MCF 10A (cell line): ENCODE measurements at regions not wholly inside any gene's neighbourhood (a gene's known extent, or its start where the extent isn't known, plus 50 kb on each side); places are given as distances from the start of the nearest gene placed in this dataset.
"Not testable (repeated sequence)": the region's sequence is repeated elsewhere in the genome, so short reads cannot be mapped to it uniquely, and the experiment has no call there.

Experiments used
- BruUV-seq: library from RNA; stranded (reverse); fragments of 400-500 nt; replicated peaks from 2 replicates; lab custom pipeline; 2021; lab: Mats Ljungman, UMichigan
- CTCF ChIA-PET: fragments of 300-600 bp; sonication (Branson Sonifier 250); formaldehyde crosslinking; extraction: SDS; loops from one replicate; lab custom pipeline; 2021; ENCODE audit warnings: antibody characterized with exemption, inconsistent platforms; lab: Yijun Ruan, JAX
- POLR2A ChIA-PET: fragments of 300-600, 350-650 bp; sonication (Branson Sonifier 250); formaldehyde crosslinking; extraction: SDS; loops from one replicate; lab custom pipeline; 2020; ENCODE audit warnings: antibody characterized with exemption, inconsistent platforms; lab: Yijun Ruan, JAX
- DNase-seq: peaks from one replicate; pipeline ENCODE4 v3.0.0-alpha.2; 2018; ENCODE audit not compliant: unreplicated experiment
- H3K27ac Mint-ChIP-seq: one replicate; pipeline ENCODE4 v1.8.0; 2022; ENCODE audit warnings: mild to moderate bottlenecking, low read depth, mixed read lengths; ENCODE audit not compliant: unreplicated experiment
- H3K27me3 Mint-ChIP-seq: one replicate; pipeline ENCODE4 v1.8.0; 2022; ENCODE audit warnings: mixed read lengths; ENCODE audit not compliant: insufficient read depth, unreplicated experiment
- H3K36me3 Mint-ChIP-seq: one replicate; pipeline ENCODE4 v1.8.0; 2022; ENCODE audit warnings: mild to moderate bottlenecking, moderate library complexity, mixed read lengths; ENCODE audit not compliant: insufficient read depth, unreplicated experiment
- H3K4me1 Mint-ChIP-seq: one replicate; pipeline ENCODE4 v1.8.0; 2022; ENCODE audit warnings: mixed read lengths; ENCODE audit not compliant: insufficient read depth, unreplicated experiment
- H3K4me3 Mint-ChIP-seq: one replicate; pipeline ENCODE4 v1.8.0; 2022; ENCODE audit warnings: mild to moderate bottlenecking, moderate library complexity, mixed read lengths; ENCODE audit not compliant: unreplicated experiment
- H3K9me3 Mint-ChIP-seq: one replicate; pipeline ENCODE4 v1.8.0; 2022; ENCODE audit warnings: mixed read lengths; ENCODE audit not compliant: unreplicated experiment
- intact Hi-C: fragments of 100-400 bp; cut with micrococcal nuclease; formaldehyde crosslinking; loops from 2 replicates; pipeline ENCODE4 v1.14.1; 2022
- TF ChIP-seq, protein P1 (sequence below): fragments of 200-600 bp; IDR thresholded peaks from one replicate; pipeline ENCODE4 v1.8.0; 2022; ENCODE audit warnings: antibody characterized with exemption, mild to moderate bottlenecking; ENCODE audit not compliant: unreplicated experiment

DNA sequence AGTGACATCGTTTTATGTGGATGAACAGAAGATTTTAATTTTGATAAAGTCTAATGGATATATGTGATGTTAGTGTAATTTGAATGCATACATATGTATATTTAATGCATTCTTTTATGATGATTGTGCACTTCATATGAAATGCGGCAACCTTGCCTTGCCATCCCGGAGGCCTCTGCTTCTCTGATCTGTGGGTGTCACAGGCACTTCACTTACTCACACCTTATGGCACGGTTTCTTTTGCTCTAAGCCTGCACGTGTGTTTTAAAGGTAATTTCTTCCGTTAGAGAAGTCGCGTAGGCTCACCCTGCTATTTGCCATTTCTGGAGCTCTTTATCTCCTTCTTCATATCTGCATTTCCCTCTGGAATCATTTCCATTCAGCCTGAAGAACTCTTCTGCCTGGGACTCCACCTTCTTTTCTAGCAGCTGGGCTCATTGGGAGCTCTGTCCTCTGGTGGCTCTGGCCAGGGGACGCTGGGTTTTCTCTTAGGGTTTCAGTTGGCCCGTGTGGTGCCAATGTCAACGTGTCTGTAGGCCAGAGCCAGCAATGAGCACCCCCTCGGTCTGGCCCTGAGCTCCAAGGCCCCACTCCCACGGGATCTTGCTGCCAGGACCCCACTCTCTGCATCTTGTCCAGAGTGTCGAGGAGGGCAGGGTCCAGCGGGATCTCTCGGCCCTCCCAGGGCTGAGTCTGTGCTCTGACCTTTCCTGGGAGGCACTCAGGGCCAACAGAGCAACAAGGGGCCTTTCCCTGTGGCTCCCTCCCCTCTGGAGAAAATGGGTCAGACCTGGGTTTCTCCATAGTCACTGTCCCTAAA is 97.3 kb downstream of the RTP5 start:
- H3K4me3 Mint-ChIP-seq = no peak overlapping the region
- no peaks in the 10 kb centered on the region for H3K9me3 Mint-ChIP-seq
- H3K27me3 Mint-ChIP-seq = peaks cover 39% of the 10 kb centered on the region
- CTCF ChIA-PET = interaction anchor here (0.8 kb wide), 1 partner anchor 9 kb away, joined by 3 read pairs; no protein-coding TSS in a partner anchor
- no peak for DNase-seq
- TF ChIP-seq, protein P1, sequence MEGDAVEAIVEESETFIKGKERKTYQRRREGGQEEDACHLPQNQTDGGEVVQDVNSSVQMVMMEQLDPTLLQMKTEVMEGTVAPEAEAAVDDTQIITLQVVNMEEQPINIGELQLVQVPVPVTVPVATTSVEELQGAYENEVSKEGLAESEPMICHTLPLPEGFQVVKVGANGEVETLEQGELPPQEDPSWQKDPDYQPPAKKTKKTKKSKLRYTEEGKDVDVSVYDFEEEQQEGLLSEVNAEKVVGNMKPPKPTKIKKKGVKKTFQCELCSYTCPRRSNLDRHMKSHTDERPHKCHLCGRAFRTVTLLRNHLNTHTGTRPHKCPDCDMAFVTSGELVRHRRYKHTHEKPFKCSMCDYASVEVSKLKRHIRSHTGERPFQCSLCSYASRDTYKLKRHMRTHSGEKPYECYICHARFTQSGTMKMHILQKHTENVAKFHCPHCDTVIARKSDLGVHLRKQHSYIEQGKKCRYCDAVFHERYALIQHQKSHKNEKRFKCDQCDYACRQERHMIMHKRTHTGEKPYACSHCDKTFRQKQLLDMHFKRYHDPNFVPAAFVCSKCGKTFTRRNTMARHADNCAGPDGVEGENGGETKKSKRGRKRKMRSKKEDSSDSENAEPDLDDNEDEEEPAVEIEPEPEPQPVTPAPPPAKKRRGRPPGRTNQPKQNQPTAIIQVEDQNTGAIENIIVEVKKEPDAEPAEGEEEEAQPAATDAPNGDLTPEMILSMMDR = no peak
- POLR2A ChIA-PET = no interaction called here
- intact Hi-C loops = no loop called here
- BruUV-seq = no TSS peak
- no peaks in the 10 kb centered on the region for H3K4me1 Mint-ChIP-seq
- H3K36me3 Mint-ChIP-seq = no peaks in the 10 kb centered on the region
- H3K27ac Mint-ChIP-seq = no peak overlapping the region

DNA sequence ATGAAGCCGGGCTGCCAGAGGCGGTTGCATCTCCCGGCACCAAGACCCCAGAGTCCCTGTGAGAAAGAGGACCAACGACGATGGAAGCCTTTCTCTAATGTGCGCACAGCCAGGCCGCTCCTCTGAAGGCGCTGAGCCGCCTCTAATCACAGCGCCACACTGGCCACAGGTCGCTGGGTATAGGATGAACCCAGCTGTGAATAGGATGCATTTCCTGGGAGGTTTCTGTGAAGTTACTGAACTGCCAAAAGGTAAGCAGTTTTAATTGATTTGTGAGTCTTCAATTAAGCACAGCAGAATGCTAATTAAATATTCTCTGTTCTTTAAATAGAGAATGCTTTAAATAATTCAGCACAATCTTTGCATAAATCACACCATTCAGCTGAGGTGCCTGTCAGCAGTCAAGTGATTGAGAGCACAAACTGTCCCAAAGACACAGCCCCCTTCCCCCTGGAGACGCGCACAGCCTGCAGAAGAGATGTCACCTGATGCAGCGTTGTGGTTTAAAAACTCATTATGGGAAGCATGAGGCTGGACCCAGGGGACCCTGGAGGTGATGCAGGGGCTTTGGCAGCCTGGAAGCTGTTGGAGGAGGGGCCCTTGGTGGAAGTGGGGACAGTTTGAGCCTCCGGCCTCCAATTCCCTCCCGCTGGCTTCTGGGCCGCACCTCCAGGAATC is 98.1 kb downstream of the RTP5 start:
- Mint-ChIP-seq H3K27ac (no peak overlapping the region), H3K36me3 (peaks cover 5% of the 10 kb centered on the region), H3K9me3 (no peaks in the 10 kb centered on the region), H3K4me3 (no peak overlapping the region), H3K4me1 (no peaks in the 10 kb centered on the region), H3K27me3 (peaks cover 34% of the 10 kb centered on the region)
- TF ChIP-seq, protein P1 = no peak
- CTCF ChIA-PET = interaction anchor here (0.8 kb wide), 1 partner anchor 9 kb away, joined by 3 read pairs; no protein-coding TSS in a partner anchor
- POLR2A ChIA-PET = no interaction called here
- intact Hi-C loops = no loop called here
- DNase-seq = no peak
- BruUV-seq = no TSS peak

DNA sequence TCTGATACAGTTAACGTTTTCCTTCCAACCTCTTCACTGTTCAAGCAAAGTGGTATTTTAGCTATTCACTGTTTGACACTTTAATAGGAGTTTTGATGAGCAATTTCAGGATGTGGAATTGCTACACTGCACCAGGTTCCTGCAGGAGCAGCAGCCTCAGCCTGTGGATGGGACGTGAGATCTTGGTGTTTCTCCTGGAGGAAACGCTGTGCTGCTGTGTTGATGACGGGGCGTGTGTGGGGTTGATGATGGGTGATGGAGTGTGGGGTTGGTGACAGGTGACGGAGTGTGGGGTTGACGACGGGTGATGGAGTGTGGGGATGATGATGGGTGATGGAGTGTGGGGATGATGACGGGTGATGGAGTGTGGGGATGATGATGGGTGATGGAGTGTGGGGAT is 98.9 kb downstream of the RTP5 start:
- no peaks in the 10 kb centered on the region for H3K4me1 Mint-ChIP-seq
- CTCF ChIA-PET = no interaction called here
- no peak overlapping the region for H3K4me3 Mint-ChIP-seq
- BruUV-seq = no TSS peak
- no peak overlapping the region for H3K27ac Mint-ChIP-seq
- intact Hi-C loops = no loop called here
- H3K36me3 Mint-ChIP-seq = peaks cover 6% of the 10 kb centered on the region
- TF ChIP-seq, protein P1 = no peak
- H3K9me3 Mint-ChIP-seq = no peaks in the 10 kb centered on the region
- POLR2A ChIA-PET = no interaction called here
- no peak for DNase-seq
- peaks cover 34% of the 10 kb centered on the region for H3K27me3 Mint-ChIP-seq

DNA sequence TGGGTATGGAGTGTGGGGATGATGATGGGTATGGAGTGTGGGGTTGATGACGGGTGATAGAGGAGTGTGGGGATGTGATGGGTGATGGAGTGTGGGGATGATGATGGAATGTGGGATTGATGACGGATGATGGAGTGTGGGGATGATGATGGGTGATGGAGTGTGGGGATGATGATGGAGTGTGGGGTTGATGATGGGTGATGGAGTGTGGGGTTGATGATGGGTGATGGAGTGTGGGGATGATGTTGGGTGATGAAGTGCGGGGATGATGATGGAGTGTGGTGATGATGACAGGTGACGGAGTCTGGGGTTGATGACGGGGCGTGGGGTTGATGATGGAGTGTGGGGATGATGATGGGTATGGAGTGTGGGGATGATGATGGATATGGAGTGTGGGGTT is 99.7 kb downstream of the RTP5 start:
- H3K4me3 Mint-ChIP-seq, H3K4me1 Mint-ChIP-seq, DNase-seq, H3K9me3 Mint-ChIP-seq, BruUV-seq, H3K36me3 Mint-ChIP-seq, CTCF ChIA-PET, H3K27ac Mint-ChIP-seq, POLR2A ChIA-PET, intact Hi-C loops: not testable (repeated sequence)
- peaks cover 28% of the 10 kb centered on the region for H3K27me3 Mint-ChIP-seq
